DMS153 (cell line): ENCODE measurements at regions not wholly inside any gene's neighbourhood (a gene's known extent, or its start where the extent isn't known, plus 50 kb on each side); places are given as distances from the start of the nearest gene placed in this dataset.

Experiments
- DNase-seq: peaks from one replicate; lab custom pipeline; 2025; lab: John Stamatoyannopoulos, UW

- no peak for DNase-seq
These were observed 160.4 kb upstream of the PWP1 start for GRCh38 chr12:107525063-107525718.

GRCh38 chr12:107525719-107526554 is 159.7 kb upstream of the PWP1 start:
- no peak for DNase-seq

GRCh38 chr12:107526555-107527180 is 158.9 kb upstream of the PWP1 start:
- DNase-seq, result no peak

- no peak for DNase-seq
These were observed 156.8 kb upstream of the PWP1 start for GRCh38 chr12:107528731-107529365.

- DNase-seq, result no peak
These were observed 155.6 kb upstream of the PWP1 start for GRCh38 chr12:107529991-107530390.

GRCh38 chr12:107530701-107531100 is 154.9 kb upstream of the PWP1 start:
- no peak for DNase-seq

GRCh38 chr12:107533218-107533617 is 152.4 kb upstream of the PWP1 start:
- DNase-seq, result no peak

GRCh38 chr12:107536613-107537012 is 149.0 kb upstream of the PWP1 start:
- DNase-seq, result no peak

- no peak for DNase-seq
These were observed 148.0 kb upstream of the PWP1 start for GRCh38 chr12:107537464-107538119.

- no peak for DNase-seq
These were observed 146.2 kb upstream of the PWP1 start for GRCh38 chr12:107539196-107539939.

GRCh38 chr12:107541001-107541705 is 144.4 kb upstream of the PWP1 start:
- no peak for DNase-seq

GRCh38 chr12:107543416-107543815 is 142.2 kb upstream of the PWP1 start:
- DNase-seq, result no peak

- no peak for DNase-seq
These were observed 141.8 kb upstream of the PWP1 start for GRCh38 chr12:107543841-107544240.

- no peak for DNase-seq
These were observed 140.7 kb upstream of the PWP1 start for GRCh38 chr12:107544937-107545336.

GRCh38 chr12:107545737-107546353 is 139.8 kb upstream of the PWP1 start:
- no peak for DNase-seq

- DNase-seq, result no peak
These were observed 138.2 kb upstream of the PWP1 start for GRCh38 chr12:107547389-107547788.

GRCh38 chr12:107549651-107550480 is 135.7 kb upstream of the PWP1 start:
- DNase-seq, result no peak

- no peak for DNase-seq
These were observed 134.2 kb upstream of the PWP1 start for GRCh38 chr12:107551434-107551833.

GRCh38 chr12:107552263-107552662 is 133.3 kb upstream of the PWP1 start:
- DNase-seq, result no peak
